Lung (tissue), 11 donors: ENCODE measurements at regions not wholly inside any gene's neighbourhood (a gene's known extent, or its start where the extent isn't known, plus 50 kb on each side); places are given as distances from the start of the nearest gene placed in this dataset.

Source experiments
- ATAC-seq: fragments of 200-7000 bp; cut with Tn5 transposase; one replicate; pipeline ENCODE4 v1.9.1; 2020; ENCODE audit warnings: moderate number of reproducible peaks; ENCODE audit not compliant: insufficient read depth, low FRiP score
- DNase-seq, 3 donors: peaks; one replicate each; pipeline ENCODE4 v3.0.0-alpha.2; 2013 to 2017
- H3K27ac ChIP-seq, 2 donors: one replicate each; pipeline ENCODE4 v1.5.1; 2013; ENCODE audit warnings: mild to moderate bottlenecking in 2 of 2, moderate library complexity in 2 of 2, control low read depth in 1 of 2, inconsistent platforms in 1 of 2, low read depth in 1 of 2, low read length in 1 of 2
- H3K27me3 ChIP-seq, 3 donors: one replicate each; pipeline ENCODE4 v1.5.1; 2013; ENCODE audit warnings: low read length in 2 of 3; ENCODE audit not compliant: control insufficient read depth in 3 of 3, insufficient read depth in 3 of 3
- H3K36me3 ChIP-seq, 4 donors: one replicate each; pipeline ENCODE4 v1.5.1; 2013; ENCODE audit warnings: low read length in 4 of 4, mild to moderate bottlenecking in 1 of 4, moderate library complexity in 1 of 4; ENCODE audit not compliant: control insufficient read depth in 4 of 4, insufficient read depth in 4 of 4
- H3K4me1 ChIP-seq, 5 donors: one replicate each; pipeline ENCODE4 v1.5.1; 2013; ENCODE audit warnings: low read length in 5 of 5, mild to moderate bottlenecking in 2 of 5, moderate library complexity in 1 of 5; ENCODE audit not compliant: control insufficient read depth in 5 of 5, insufficient read depth in 5 of 5
- H3K4me3 ChIP-seq: one replicate; pipeline ENCODE4 v1.5.1; 2013; ENCODE audit warnings: mild to moderate bottlenecking, control low read depth, moderate library complexity
- H3K9ac ChIP-seq, 2 donors: one replicate each; pipeline ENCODE4 v1.5.1; 2013; ENCODE audit warnings: low read length in 2 of 2, control low read depth in 1 of 2; ENCODE audit not compliant: insufficient read depth in 1 of 2
- H3K9me3 ChIP-seq, 4 donors: one replicate each; pipeline ENCODE4 v1.5.1; 2013; ENCODE audit warnings: low read length in 3 of 4, mild to moderate bottlenecking in 1 of 4, moderate library complexity in 1 of 4; ENCODE audit not compliant: control insufficient read depth in 4 of 4, insufficient read depth in 3 of 4
- CTCF ChIP-seq: IDR thresholded peaks from 2 replicates; pipeline ENCODE4 v1.5.1; 2012; ENCODE audit warnings: mild to moderate bottlenecking; ENCODE audit errors: control extremely low read depth, extremely low read depth
- WGBS, 2 donors: extraction: QIAGEN DNeasy Blood & Tissue Kit; methylation state at CpG; one replicate each; pipeline ENCODE4 v1.1.7; 2013; 5-methylcytosine and 5-hydroxymethylcytosine counted together
- donor health status: control.
- donor health status: control.
- donor health status: Bipolar disorder and iron deficiency.
- donor health status: healthy.
- donor health status: DM: yes; HTN: yes; CAD: no.

GRCh38 chr3:110243081-110243480, 828.5 kb upstream of the NECTIN3 start:
- ATAC-seq (no peak), DNase-seq (peak in 1 of 3 donors; percentile 36)
- no peaks in the 10 kb centered on the region for H3K9me3 ChIP-seq

GRCh38 chr3:110246796-110247376, 824.7 kb upstream of the NECTIN3 start:
- no peak for ATAC-seq
- 37% methylated on average over 2 of the region's 2 CpGs for WGBS, 2 donors

More at GRCh38 chr3:110243081-110243480, 828.5 kb upstream of the NECTIN3 start:
- Histone ChIP-seq H3K9ac (no peak overlapping the region), H3K4me1 (no peaks in the 10 kb centered on the region), H3K4me3 (no peak overlapping the region), H3K27me3 (no peaks in the 10 kb centered on the region), H3K36me3 (no peaks in the 10 kb centered on the region), H3K27ac (no peak overlapping the region)
- TF ChIP-seq CTCF = no peak
- 78 to 80% methylated on average over 4 of the region's 4 CpGs for WGBS, 2 donors

GRCh38 chr3:110248666-110249065, 823.0 kb upstream of the NECTIN3 start:
- 96% methylated on average over 1 of the region's 1 CpG for WGBS, 2 donors

More at GRCh38 chr3:110246796-110247376, 824.7 kb upstream of the NECTIN3 start:
- no peak for TF ChIP-seq CTCF
- Histone ChIP-seq H3K27ac (no peak overlapping the region), H3K27me3 (no peaks in the 10 kb centered on the region), H3K9me3 (no peaks in the 10 kb centered on the region), H3K4me1 (no peaks in the 10 kb centered on the region), H3K36me3 (no peaks in the 10 kb centered on the region), H3K9ac (no peak overlapping the region), H3K4me3 (no peak overlapping the region)
- no peak for DNase-seq

More at GRCh38 chr3:110248666-110249065, 823.0 kb upstream of the NECTIN3 start:
- Histone ChIP-seq H3K9me3 (no peaks in the 10 kb centered on the region), H3K36me3 (no peaks in the 10 kb centered on the region), H3K27me3 (no peaks in the 10 kb centered on the region), H3K4me1 (no peaks in the 10 kb centered on the region), H3K4me3 (no peak overlapping the region), H3K27ac (no peak overlapping the region), H3K9ac (no peak overlapping the region)
- TF ChIP-seq CTCF = no peak
- ATAC-seq (no peak), DNase-seq (no peak)
